A549 (cell line): ENCODE measurements at regions not wholly inside any gene's neighbourhood (a gene's known extent, or its start where the extent isn't known, plus 50 kb on each side); places are given as distances from the start of the nearest gene placed in this dataset.

Source experiments
- ATAC-seq, 2 experiments: fragments of 200-7000 bp in 1 of 2; fragments of >200 bp in 1 of 2; cut with Nextera tagmentation in 1 of 2; cut with Tn5 transposase in 1 of 2; 3 replicates each; pipeline versions ENCODE4 v1.8.0 to v1.9.1; 2018 to 2020; ENCODE audit warnings: mild to moderate bottlenecking in 1 of 2, moderate library complexity in 1 of 2
- CTCF ChIA-PET: fragments of 300-600 bp; sonication (Branson Sonifier 250); formaldehyde crosslinking; extraction: SDS; loops from one replicate; lab custom pipeline; 2021; ENCODE audit warnings: antibody characterized with exemption, inconsistent platforms; lab: Yijun Ruan, JAX
- POLR2A ChIA-PET: fragments of 350-600 bp; formaldehyde crosslinking; extraction: SDS; loops from one replicate; lab custom pipeline; 2021; ENCODE audit warnings: antibody characterized with exemption, inconsistent platforms; lab: Yijun Ruan, JAX
- DNase-seq, 2 experiments: peaks; one replicate each; pipeline versions ENCODE4 v3.0.0 to v3.0.0-alpha.2; 2011 to 2016; ENCODE audit warnings: low read depth in 1 of 2, low spot score in 1 of 2
- FAIRE-seq: peaks from 2 replicates; lab custom pipeline; 2011; peaks lifted over from hg19 to GRCh38; lab: Jason Lieb, UNC
- H3K27ac ChIP-seq, 2 experiments: fragments of >200 bp; sonication (Bioruptor Twin); formaldehyde crosslinking; 3 replicates each; pipeline ENCODE4 v1.5.1; 2016 to 2017
- H3K4me1 ChIP-seq: fragments of >200 bp; sonication (Bioruptor Twin); formaldehyde crosslinking; 3 replicates; pipeline ENCODE4 v1.6.1; 2016
- H3K4me2 ChIP-seq: fragments of >200 bp; sonication (Bioruptor Twin); formaldehyde crosslinking; 3 replicates; pipeline ENCODE4 v1.6.1; 2016
- H3K4me3 ChIP-seq: fragments of >200 bp; sonication (Bioruptor Twin); formaldehyde crosslinking; 3 replicates; pipeline ENCODE4 v1.5.1; 2016
- H3K9me3 ChIP-seq: fragments of >200 bp; sonication (Bioruptor Twin); formaldehyde crosslinking; 3 replicates; pipeline ENCODE4 v1.6.1; 2016
- CBX8 ChIP-seq: fragments of 200-600 bp; sonication (generic); IDR thresholded peaks from 2 replicates; pipeline ENCODE4 v1.6.1; 2016
- CEBPB ChIP-seq, 2 experiments: fragments of >200 bp in 1 of 2; sonication (Bioruptor Twin) in 1 of 2; formaldehyde crosslinking in 1 of 2; IDR thresholded peaks; 2 replicates each; pipeline ENCODE4 v1.6.1; 2012 to 2016
- CHD2 ChIP-seq: fragments of 150-350 bp; IDR thresholded peaks from 2 replicates; pipeline ENCODE4 v1.6.1; 2014; ENCODE audit warnings: low read length; ENCODE audit not compliant: partially characterized antibody
- CHD4 ChIP-seq: fragments of 200-600 bp; sonication (generic); IDR thresholded peaks from 2 replicates; pipeline ENCODE4 v1.6.1; 2016; ENCODE audit warnings: antibody characterized with exemption, mild to moderate bottlenecking, borderline replicate concordance
- EP300 ChIP-seq, 2 experiments: fragments of >200 bp; sonication (Bioruptor Twin); formaldehyde crosslinking; IDR thresholded peaks; 2 replicates in 1 of 2; 3 replicates in 1 of 2; pipeline ENCODE4 v1.6.1; 2016 to 2017
- ESRRA ChIP-seq: fragments of 150-350 bp; IDR thresholded peaks from 2 replicates; pipeline ENCODE4 v1.6.1; 2014; ENCODE audit warnings: mild to moderate bottlenecking, low read length, borderline replicate concordance
- HDAC2 ChIP-seq: fragments of 200-600 bp; sonication (generic); IDR thresholded peaks from 2 replicates; pipeline ENCODE4 v1.6.1; 2016
- HES2 ChIP-seq: fragments of >200 bp; sonication (Bioruptor Twin); formaldehyde crosslinking; IDR thresholded peaks from 2 replicates; pipeline ENCODE4 v1.6.1; 2016
- KDM5A ChIP-seq: fragments of 200-600 bp; sonication (generic); IDR thresholded peaks from 2 replicates; pipeline ENCODE4 v1.6.1; 2016; ENCODE audit warnings: antibody characterized with exemption, mild to moderate bottlenecking
- MAX ChIP-seq: IDR thresholded peaks from 2 replicates; pipeline ENCODE4 v1.6.1; 2012
- MAZ ChIP-seq: fragments of 150-350 bp; IDR thresholded peaks from 2 replicates; pipeline ENCODE4 v1.6.1; 2014; ENCODE audit warnings: antibody characterized with exemption, low read depth, low read length, borderline replicate concordance
- PHF8 ChIP-seq: fragments of 200-600 bp; sonication (generic); IDR thresholded peaks from 2 replicates; pipeline ENCODE4 v1.6.1; 2016; ENCODE audit warnings: low read depth, mild to moderate bottlenecking, antibody characterized with exemption, moderate library complexity, borderline replicate concordance
- RARB ChIP-seq: fragments of 250-450 bp; sonication (Bioruptor Pico); IDR thresholded peaks from 2 replicates; pipeline ENCODE4 v1.8.0; 2021; ENCODE audit warnings: mild to moderate bottlenecking, moderate library complexity
- RCOR1 ChIP-seq: fragments of 150-350 bp; IDR thresholded peaks from 2 replicates; pipeline ENCODE4 v1.6.1; 2014; ENCODE audit warnings: antibody characterized with exemption, low read length, low read depth
- REST ChIP-seq: fragments of 200-600 bp; sonication (generic); IDR thresholded peaks from 2 replicates; pipeline ENCODE4 v1.6.1; 2016; ENCODE audit warnings: antibody characterized with exemption, mild to moderate bottlenecking, moderate library complexity
- RFX5 ChIP-seq: fragments of 450-650 bp; IDR thresholded peaks from 2 replicates; pipeline ENCODE4 v1.7.1; 2014; ENCODE audit warnings: antibody characterized with exemption, mild to moderate bottlenecking, moderate library complexity
- TFCP2L1 ChIP-seq: fragments of 250-450 bp; sonication (Bioruptor Pico); IDR thresholded peaks from 2 replicates; pipeline ENCODE4 v1.5.0; 2021; ENCODE audit warnings: mild to moderate bottlenecking
- ZFP36 ChIP-seq: fragments of 450-650 bp; IDR thresholded peaks from 2 replicates; pipeline ENCODE4 v1.6.1; 2014; ENCODE audit warnings: borderline replicate concordance; ENCODE audit not compliant: partially characterized antibody
- ZSCAN20 ChIP-seq: fragments of 250-450 bp; sonication (Bioruptor Pico); IDR thresholded peaks from 2 replicates; pipeline ENCODE4 v1.8.0; 2022; ENCODE audit warnings: mild to moderate bottlenecking, moderate library complexity
- WGBS: methylation state at CpG from one replicate; pipeline ENCODE4 v1.1.6; 2017; ENCODE audit errors: missing lambda C conversion rate; 5-methylcytosine and 5-hydroxymethylcytosine counted together
- TF ChIP-seq, protein P1 (sequence below): fragments of 150-350 bp; IDR thresholded peaks from 2 replicates; pipeline ENCODE4 v1.6.1; 2014; ENCODE audit warnings: low read depth, mild to moderate bottlenecking, low read length
- TF ChIP-seq, protein P2 (sequence below): fragments of >200 bp; sonication (Bioruptor Twin); formaldehyde crosslinking; IDR thresholded peaks from 3 replicates; pipeline ENCODE4 v1.6.1; 2016

DNA sequence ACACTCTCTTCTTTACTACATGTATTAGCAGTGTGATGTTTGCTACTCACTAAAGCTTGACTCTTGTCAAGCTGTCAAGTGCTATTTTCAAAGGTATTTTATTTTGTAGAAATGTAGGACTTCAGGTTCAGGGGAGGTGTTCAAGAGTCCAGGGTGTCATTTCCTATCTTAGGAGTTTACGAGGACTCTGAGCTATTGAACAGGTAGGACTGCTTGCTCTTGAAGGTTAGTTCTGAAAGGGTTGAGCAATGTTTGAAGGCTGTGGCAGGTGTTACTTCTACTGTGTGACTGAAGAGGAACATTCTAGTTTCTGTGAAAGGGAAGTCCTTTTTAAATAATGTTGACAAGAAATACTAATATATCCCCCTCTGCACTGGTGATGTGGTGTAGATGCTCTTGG is 1151.2 kb downstream of the PDHA2 start:
- 45% methylated on average over 1 of the region's 1 CpG for WGBS
- Histone ChIP-seq H3K9me3 (no peaks in the 10 kb centered on the region), H3K4me3 (no peak overlapping the region), H3K27ac (no peak overlapping the region)
- FAIRE-seq = no peak
- no peak for ATAC-seq
- ChIA-PET POLR2A (no interaction called here), CTCF (no interaction called here)
- no peak for DNase-seq
- TF ChIP-seq REST = no peak
- no peak for TF ChIP-seq MAX
- TF ChIP-seq CEBPB (IDR thresholded peaks at IDR 0.05) = no peak
- TF ChIP-seq RARB (CRISPR knock-in tag) = no peak
- no peak for TF ChIP-seq HES2
- TF ChIP-seq ZFP36 = no peak
- no peak for TF ChIP-seq CBX8
- no peak for TF ChIP-seq HDAC2
- no peak for TF ChIP-seq ZSCAN20 (CRISPR knock-in tag)
- no peak for TF ChIP-seq KDM5A
- TF ChIP-seq, protein P1, sequence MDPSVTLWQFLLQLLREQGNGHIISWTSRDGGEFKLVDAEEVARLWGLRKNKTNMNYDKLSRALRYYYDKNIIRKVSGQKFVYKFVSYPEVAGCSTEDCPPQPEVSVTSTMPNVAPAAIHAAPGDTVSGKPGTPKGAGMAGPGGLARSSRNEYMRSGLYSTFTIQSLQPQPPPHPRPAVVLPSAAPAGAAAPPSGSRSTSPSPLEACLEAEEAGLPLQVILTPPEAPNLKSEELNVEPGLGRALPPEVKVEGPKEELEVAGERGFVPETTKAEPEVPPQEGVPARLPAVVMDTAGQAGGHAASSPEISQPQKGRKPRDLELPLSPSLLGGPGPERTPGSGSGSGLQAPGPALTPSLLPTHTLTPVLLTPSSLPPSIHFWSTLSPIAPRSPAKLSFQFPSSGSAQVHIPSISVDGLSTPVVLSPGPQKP = no peak
- TF ChIP-seq CHD2 = no peak
- TF ChIP-seq ESRRA = no peak
- TF ChIP-seq CHD4 = no peak
- TF ChIP-seq PHF8 = no peak
- TF ChIP-seq RCOR1 = no peak
- TF ChIP-seq TFCP2L1 (CRISPR knock-in tag) = no peak
- TF ChIP-seq, protein P2, sequence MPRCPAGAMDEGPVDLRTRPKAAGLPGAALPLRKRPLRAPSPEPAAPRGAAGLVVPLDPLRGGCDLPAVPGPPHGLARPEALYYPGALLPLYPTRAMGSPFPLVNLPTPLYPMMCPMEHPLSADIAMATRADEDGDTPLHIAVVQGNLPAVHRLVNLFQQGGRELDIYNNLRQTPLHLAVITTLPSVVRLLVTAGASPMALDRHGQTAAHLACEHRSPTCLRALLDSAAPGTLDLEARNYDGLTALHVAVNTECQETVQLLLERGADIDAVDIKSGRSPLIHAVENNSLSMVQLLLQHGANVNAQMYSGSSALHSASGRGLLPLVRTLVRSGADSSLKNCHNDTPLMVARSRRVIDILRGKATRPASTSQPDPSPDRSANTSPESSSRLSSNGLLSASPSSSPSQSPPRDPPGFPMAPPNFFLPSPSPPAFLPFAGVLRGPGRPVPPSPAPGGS = no peak
- TF ChIP-seq EP300 (IDR thresholded peaks at IDR 0.05) = no peak
- no peak for TF ChIP-seq MAZ
- TF ChIP-seq, all 56 proteins: peak for 0
- Histone ChIP-seq H3K4me1 (no peaks in the 10 kb centered on the region), H3K4me2 (no peak overlapping the region)

DNA sequence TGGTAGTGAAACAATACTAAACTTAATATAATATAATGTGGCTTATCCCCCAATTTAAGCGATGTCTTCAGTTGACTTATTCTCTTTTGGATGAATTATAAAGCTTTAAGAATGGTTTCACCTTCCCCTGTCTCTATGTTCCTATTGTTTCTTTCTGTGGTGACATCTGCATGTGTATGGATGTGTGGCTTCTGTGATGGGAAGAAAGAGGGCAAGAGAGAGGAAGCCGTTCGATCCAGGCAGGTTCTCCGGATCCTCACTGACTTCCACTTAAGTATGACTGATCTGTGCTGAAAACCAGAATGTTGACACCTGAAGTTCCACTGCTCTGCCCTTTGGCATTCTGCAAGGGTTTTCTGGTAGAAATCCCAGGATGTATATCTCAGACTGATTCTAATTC is 1150.8 kb downstream of the STPG2 start:
- Histone ChIP-seq H3K4me3 (no peak overlapping the region), H3K4me2 (no peak overlapping the region), H3K9me3 (no peaks in the 10 kb centered on the region), H3K27ac (no peak overlapping the region), H3K4me1 (no peaks in the 10 kb centered on the region)
- POLR2A ChIA-PET = no interaction called here
- FAIRE-seq (no peak), ATAC-seq (no peak), DNase-seq (no peak)
- WGBS = 12% methylated on average over 4 of the region's 4 CpGs
- CTCF ChIA-PET = no interaction called here
- TF ChIP-seq TFCP2L1 (CRISPR knock-in tag) (no peak), RARB (CRISPR knock-in tag) (no peak), RFX5 (no peak)
